Type B pancreatic cell (in vitro differentiated cells): ENCODE measurements at regions not wholly inside any gene's neighbourhood (a gene's known extent, or its start where the extent isn't known, plus 50 kb on each side); places are given as distances from the start of the nearest gene placed in this dataset.

Experiments used
- DNase-seq: peaks from one replicate; pipeline ENCODE4 v3.0.0; 2021; ENCODE audit warnings: mixed read lengths; ENCODE audit not compliant: unreplicated experiment; ENCODE audit errors: extremely low spot score
- H3K27ac Mint-ChIP-seq: 2 replicates; pipeline ENCODE4 v1.8.0; 2021; ENCODE audit warnings: mild to moderate bottlenecking, mixed read lengths
- H3K27me3 Mint-ChIP-seq: 2 replicates; pipeline ENCODE4 v1.8.0; 2021; ENCODE audit warnings: mixed read lengths
- H3K36me3 Mint-ChIP-seq: 2 replicates; pipeline ENCODE4 v1.8.0; 2021; ENCODE audit warnings: mixed read lengths
- H3K4me1 Mint-ChIP-seq: one replicate; pipeline ENCODE4 v1.8.0; 2021; ENCODE audit warnings: mixed read lengths; ENCODE audit not compliant: unreplicated experiment
- H3K4me3 Mint-ChIP-seq: 2 replicates; pipeline ENCODE4 v1.8.0; 2021; ENCODE audit warnings: mild to moderate bottlenecking, mixed read lengths
- H3K9me3 Mint-ChIP-seq: 2 replicates; pipeline ENCODE4 v1.8.0; 2021; ENCODE audit warnings: mixed read lengths
- TF ChIP-seq, protein P1 (sequence below): fragments of 200-600 bp; sonication (generic); conservative IDR thresholded peaks from 2 replicates; pipeline ENCODE4 v1.5.0; 2021; ENCODE audit warnings: antibody characterized with exemption, mild to moderate bottlenecking

DNA sequence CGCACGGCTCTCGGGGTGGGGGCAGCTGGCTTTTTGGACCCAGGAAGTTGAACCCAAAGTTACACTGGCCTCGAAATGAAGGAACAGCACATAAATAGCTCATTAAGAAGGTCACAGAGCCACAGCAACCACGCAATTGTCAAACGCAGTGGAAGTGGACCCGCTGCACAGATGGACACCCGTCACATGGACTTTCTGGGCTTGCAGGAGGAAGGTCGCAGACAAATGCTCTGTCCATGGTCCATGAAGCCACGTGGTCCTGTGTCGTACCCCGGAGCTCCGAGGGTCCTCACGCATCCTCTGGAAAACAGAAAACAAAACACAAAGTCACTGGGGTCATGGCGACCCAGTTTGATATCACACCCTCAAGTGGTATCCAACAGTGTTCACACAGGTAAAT, 308.1 kb upstream of the SALL3 start:
- H3K27ac Mint-ChIP-seq: no peak overlapping the region
- no peaks in the 10 kb centered on the region for H3K27me3 Mint-ChIP-seq
- no peaks in the 10 kb centered on the region for H3K36me3 Mint-ChIP-seq
- no peaks in the 10 kb centered on the region for H3K9me3 Mint-ChIP-seq
- H3K4me1 Mint-ChIP-seq: no peaks in the 10 kb centered on the region
- no peak for DNase-seq
- TF ChIP-seq, protein P1, sequence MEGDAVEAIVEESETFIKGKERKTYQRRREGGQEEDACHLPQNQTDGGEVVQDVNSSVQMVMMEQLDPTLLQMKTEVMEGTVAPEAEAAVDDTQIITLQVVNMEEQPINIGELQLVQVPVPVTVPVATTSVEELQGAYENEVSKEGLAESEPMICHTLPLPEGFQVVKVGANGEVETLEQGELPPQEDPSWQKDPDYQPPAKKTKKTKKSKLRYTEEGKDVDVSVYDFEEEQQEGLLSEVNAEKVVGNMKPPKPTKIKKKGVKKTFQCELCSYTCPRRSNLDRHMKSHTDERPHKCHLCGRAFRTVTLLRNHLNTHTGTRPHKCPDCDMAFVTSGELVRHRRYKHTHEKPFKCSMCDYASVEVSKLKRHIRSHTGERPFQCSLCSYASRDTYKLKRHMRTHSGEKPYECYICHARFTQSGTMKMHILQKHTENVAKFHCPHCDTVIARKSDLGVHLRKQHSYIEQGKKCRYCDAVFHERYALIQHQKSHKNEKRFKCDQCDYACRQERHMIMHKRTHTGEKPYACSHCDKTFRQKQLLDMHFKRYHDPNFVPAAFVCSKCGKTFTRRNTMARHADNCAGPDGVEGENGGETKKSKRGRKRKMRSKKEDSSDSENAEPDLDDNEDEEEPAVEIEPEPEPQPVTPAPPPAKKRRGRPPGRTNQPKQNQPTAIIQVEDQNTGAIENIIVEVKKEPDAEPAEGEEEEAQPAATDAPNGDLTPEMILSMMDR: no peak
- no peak overlapping the region for H3K4me3 Mint-ChIP-seq

GRCh38 chr18:78672862-78673446, 306.7 kb upstream of the SALL3 start:
- H3K27me3 Mint-ChIP-seq: no peaks in the 10 kb centered on the region
- no peak overlapping the region for H3K27ac Mint-ChIP-seq
- no peak overlapping the region for H3K4me3 Mint-ChIP-seq
- no peak for DNase-seq
- H3K9me3 Mint-ChIP-seq: no peaks in the 10 kb centered on the region
- no peaks in the 10 kb centered on the region for H3K36me3 Mint-ChIP-seq
- H3K4me1 Mint-ChIP-seq: no peaks in the 10 kb centered on the region
- TF ChIP-seq, protein P1: no peak

GRCh38 chr18:78673516-78674321, 305.9 kb upstream of the SALL3 start:
- no peak overlapping the region for H3K27ac Mint-ChIP-seq
- TF ChIP-seq, protein P1: no peak
- no peaks in the 10 kb centered on the region for H3K9me3 Mint-ChIP-seq

DNA sequence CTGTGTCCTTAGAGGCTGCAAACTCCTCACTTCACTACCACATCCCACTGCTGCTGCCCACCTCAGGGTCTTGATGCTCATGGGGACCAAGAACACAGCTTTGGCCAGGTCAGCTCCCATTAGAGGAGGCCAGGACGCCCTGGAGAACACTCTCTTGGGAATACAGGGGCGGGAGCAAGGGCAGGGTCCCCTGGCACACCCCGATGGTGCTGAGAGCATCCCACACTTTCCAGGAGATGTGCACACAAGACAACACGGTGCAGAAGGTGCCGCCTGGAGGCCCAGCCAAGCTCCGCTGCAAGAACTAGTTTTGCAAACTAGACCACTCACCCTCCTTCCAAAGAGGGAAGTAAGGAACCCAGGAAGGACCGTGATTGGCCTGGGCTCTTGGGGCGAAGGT, 304.4 kb upstream of the SALL3 start:
- Mint-ChIP-seq H3K27me3 (peaks cover 4% of the 10 kb centered on the region), H3K4me3 (no peak overlapping the region), H3K9me3 (no peaks in the 10 kb centered on the region), H3K4me1 (no peaks in the 10 kb centered on the region), H3K27ac (no peak overlapping the region), H3K36me3 (no peaks in the 10 kb centered on the region)
- TF ChIP-seq, protein P1: no peak
- no peak for DNase-seq

More at GRCh38 chr18:78673516-78674321, 305.9 kb upstream of the SALL3 start:
- no peak for DNase-seq
- Mint-ChIP-seq H3K4me3 (no peak overlapping the region), H3K27me3 (peaks cover 3% of the 10 kb centered on the region), H3K36me3 (no peaks in the 10 kb centered on the region), H3K4me1 (no peaks in the 10 kb centered on the region)

- no peak overlapping the region for H3K27ac Mint-ChIP-seq
These were observed 302.8 kb upstream of the SALL3 start for GRCh38 chr18:78676622-78677482.

More at GRCh38 chr18:78676622-78677482, 302.8 kb upstream of the SALL3 start:
- no peak for DNase-seq
- H3K4me1 Mint-ChIP-seq: no peaks in the 10 kb centered on the region
- H3K9me3 Mint-ChIP-seq: no peaks in the 10 kb centered on the region
- no peaks in the 10 kb centered on the region for H3K36me3 Mint-ChIP-seq
- H3K27me3 Mint-ChIP-seq: peaks cover 4% of the 10 kb centered on the region
- TF ChIP-seq, protein P1: no peak
- H3K4me3 Mint-ChIP-seq: no peak overlapping the region
